ENCODE measurements at regions not wholly inside any gene's neighbourhood (a gene's known extent, or its start where the extent isn't known, plus 50 kb on each side); places are given as distances from the start of the nearest gene placed in this dataset.

GRCh38 chr3:132229641-132230040 lies 87.6 kb upstream of the ACP3 start:
- TF ChIP-seq POLR2A (IDR thresholded peaks at IDR 0.05; ENCODE audit: low read depth, low read length) (no peak), POLR2AphosphoS5 (IDR thresholded peaks at IDR 0.05; ENCODE audit: low read depth, low read length) (no peak), TAF1 (IDR thresholded peaks at IDR 0.05; ENCODE audit: borderline replicate concordance, low read depth, low read length) (no peak)
